Stimulated activated naive CD4-positive, alpha-beta T cell treated with Interleukin-2 at 50 U/mL for 16 hours (primary cell): ENCODE measurements at regions not wholly inside any gene's neighbourhood (a gene's known extent, or its start where the extent isn't known, plus 50 kb on each side); places are given as distances from the start of the nearest gene placed in this dataset.

ENCODE experiments used
- DNase-seq: peaks from one replicate; lab custom pipeline; 2025; lab: John Stamatoyannopoulos, UW

- DNase-seq, result no peak
Observed at GRCh38 chr15:31555022-31555421, 228.4 kb downstream of the KLF13 start.

GRCh38 chr15:31556494-31557150, 230.0 kb downstream of the KLF13 start:
- no peak for DNase-seq

- no peak for DNase-seq
Observed at GRCh38 chr15:31557899-31558298, 231.3 kb downstream of the KLF13 start.

- no peak for DNase-seq
Observed at GRCh38 chr15:31558840-31559239, 232.2 kb downstream of the KLF13 start.

GRCh38 chr15:31559786-31560185, 233.2 kb downstream of the KLF13 start:
- DNase-seq, result no peak

- DNase-seq, result no peak
Observed at GRCh38 chr15:31560643-31561042, 234.0 kb downstream of the KLF13 start.

GRCh38 chr15:31561156-31561555, 234.5 kb downstream of the KLF13 start:
- no peak for DNase-seq

- no peak for DNase-seq
Observed at GRCh38 chr15:31563001-31563400, 236.4 kb downstream of the KLF13 start.

GRCh38 chr15:31563421-31563820, 236.8 kb downstream of the KLF13 start:
- no peak for DNase-seq

GRCh38 chr15:31567861-31568260, 241.2 kb downstream of the KLF13 start:
- no peak for DNase-seq

- DNase-seq, result no peak
Observed at GRCh38 chr15:31569836-31570235, 243.2 kb downstream of the KLF13 start.

GRCh38 chr15:31570591-31570990, 244.0 kb downstream of the KLF13 start:
- DNase-seq, result no peak

GRCh38 chr15:31571676-31572075, 245.0 kb downstream of the KLF13 start:
- DNase-seq, result no peak

GRCh38 chr15:31573759-31574158, 247.1 kb downstream of the KLF13 start:
- DNase-seq, result no peak

GRCh38 chr15:31574766-31575165, 248.1 kb downstream of the KLF13 start:
- DNase-seq, result no peak

- no peak for DNase-seq
Observed at GRCh38 chr15:31577108-31577507, 250.5 kb downstream of the KLF13 start.

- DNase-seq, result no peak
Observed at GRCh38 chr15:31579282-31579681, 252.6 kb downstream of the KLF13 start.

GRCh38 chr15:31579976-31580375, 253.3 kb downstream of the KLF13 start:
- no peak for DNase-seq

GRCh38 chr15:31584195-31584594, 257.6 kb downstream of the KLF13 start:
- no peak for DNase-seq

GRCh38 chr15:31585240-31585639, 258.6 kb downstream of the KLF13 start:
- no peak for DNase-seq

GRCh38 chr15:31586841-31587240, 260.2 kb downstream of the KLF13 start:
- no peak for DNase-seq

GRCh38 chr15:31587583-31587982, 260.9 kb downstream of the KLF13 start:
- no peak for DNase-seq

GRCh38 chr15:31590609-31591008, 264.0 kb downstream of the KLF13 start:
- DNase-seq, result no peak

- DNase-seq, result no peak
Observed at GRCh38 chr15:31591908-31592307, 265.3 kb downstream of the KLF13 start.

- no peak for DNase-seq
Observed at GRCh38 chr15:31597466-31597865, 270.8 kb downstream of the KLF13 start.
